GM12878 (cell line): ENCODE measurements at regions not wholly inside any gene's neighbourhood (a gene's known extent, or its start where the extent isn't known, plus 50 kb on each side); places are given as distances from the start of the nearest gene placed in this dataset.

ENCODE experiments used
- CHD4 ChIP-seq: fragments of 200-600 bp; sonication (generic); IDR thresholded peaks from 2 replicates; pipeline ENCODE4 v1.6.1; 2016; ENCODE audit warnings: mild to moderate bottlenecking
- KDM1A ChIP-seq: fragments of 200-600 bp; sonication (generic); IDR thresholded peaks from 2 replicates; pipeline ENCODE4 v1.6.1; 2016; ENCODE audit warnings: borderline replicate concordance
- NRF1 ChIP-seq: conservative IDR thresholded peaks from 2 replicates; pipeline ENCODE4 v1.6.1; 2011; ENCODE audit warnings: mild to moderate bottlenecking, low read depth, low read length, improper control_type of control experiment
- POLR2A ChIP-seq: IDR thresholded peaks from 2 replicates; pipeline ENCODE4 v1.6.1; 2011; ENCODE audit warnings: low read depth, mild to moderate bottlenecking, low read length
- POLR2AphosphoS5 ChIP-seq: IDR thresholded peaks from 2 replicates; pipeline ENCODE4 v1.6.1; 2011; ENCODE audit warnings: mild to moderate bottlenecking, low read length, inconsistent platforms
- RFX5 ChIP-seq: IDR thresholded peaks from 2 replicates; pipeline ENCODE4 v1.6.1; 2011; ENCODE audit warnings: low read depth, low read length, improper control_type of control experiment
- SMC3 ChIP-seq: IDR thresholded peaks from 2 replicates; pipeline ENCODE4 v1.6.1; 2011; ENCODE audit warnings: low read length, improper control_type of control experiment, borderline replicate concordance
- TCF12 ChIP-seq: IDR thresholded peaks from 2 replicates; pipeline ENCODE4 v1.6.1; 2011; ENCODE audit warnings: low read depth, mild to moderate bottlenecking, low read length
- TF ChIP-seq, protein P1 (sequence below): IDR thresholded peaks from 2 replicates; pipeline ENCODE4 v1.6.1; 2012; ENCODE audit warnings: mild to moderate bottlenecking, low read depth, low read length
- TF ChIP-seq, protein P2 (sequence below), 3 experiments: IDR thresholded peaks in 2 of 3; conservative IDR thresholded peaks in 1 of 3; 2 replicates each; pipeline ENCODE4 v1.5.1; 2011; ENCODE audit warnings: low read depth in 3 of 3, low read length in 3 of 3, mild to moderate bottlenecking in 3 of 3, control low read depth in 2 of 3, moderate library complexity in 2 of 3, inconsistent platforms in 1 of 3, mixed read lengths in 1 of 3; ENCODE audit not compliant: control insufficient read depth in 2 of 3, insufficient read depth in 1 of 3; ENCODE audit errors: extremely low read depth in 1 of 3

DNA sequence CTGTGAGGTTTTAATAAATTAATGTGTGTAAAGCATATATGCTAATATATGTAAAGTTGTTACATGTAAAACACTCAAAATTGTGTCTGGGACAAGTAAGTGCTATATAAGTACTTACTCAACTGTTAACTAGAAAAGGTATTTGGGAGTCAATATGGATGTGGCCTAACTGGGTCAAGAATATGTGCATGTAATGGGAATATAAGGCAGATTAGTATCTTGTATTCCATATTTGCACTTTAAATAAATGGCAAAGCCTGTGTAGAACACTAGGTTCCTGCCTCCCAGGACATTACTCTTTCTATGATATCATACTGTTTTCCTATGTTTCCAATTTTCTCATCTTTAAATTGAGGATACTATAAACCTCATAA lies 270.6 kb downstream of the FBXO8 start:
- no peak for TF ChIP-seq KDM1A
- TF ChIP-seq POLR2A, result no peak
- TF ChIP-seq, protein P1, sequence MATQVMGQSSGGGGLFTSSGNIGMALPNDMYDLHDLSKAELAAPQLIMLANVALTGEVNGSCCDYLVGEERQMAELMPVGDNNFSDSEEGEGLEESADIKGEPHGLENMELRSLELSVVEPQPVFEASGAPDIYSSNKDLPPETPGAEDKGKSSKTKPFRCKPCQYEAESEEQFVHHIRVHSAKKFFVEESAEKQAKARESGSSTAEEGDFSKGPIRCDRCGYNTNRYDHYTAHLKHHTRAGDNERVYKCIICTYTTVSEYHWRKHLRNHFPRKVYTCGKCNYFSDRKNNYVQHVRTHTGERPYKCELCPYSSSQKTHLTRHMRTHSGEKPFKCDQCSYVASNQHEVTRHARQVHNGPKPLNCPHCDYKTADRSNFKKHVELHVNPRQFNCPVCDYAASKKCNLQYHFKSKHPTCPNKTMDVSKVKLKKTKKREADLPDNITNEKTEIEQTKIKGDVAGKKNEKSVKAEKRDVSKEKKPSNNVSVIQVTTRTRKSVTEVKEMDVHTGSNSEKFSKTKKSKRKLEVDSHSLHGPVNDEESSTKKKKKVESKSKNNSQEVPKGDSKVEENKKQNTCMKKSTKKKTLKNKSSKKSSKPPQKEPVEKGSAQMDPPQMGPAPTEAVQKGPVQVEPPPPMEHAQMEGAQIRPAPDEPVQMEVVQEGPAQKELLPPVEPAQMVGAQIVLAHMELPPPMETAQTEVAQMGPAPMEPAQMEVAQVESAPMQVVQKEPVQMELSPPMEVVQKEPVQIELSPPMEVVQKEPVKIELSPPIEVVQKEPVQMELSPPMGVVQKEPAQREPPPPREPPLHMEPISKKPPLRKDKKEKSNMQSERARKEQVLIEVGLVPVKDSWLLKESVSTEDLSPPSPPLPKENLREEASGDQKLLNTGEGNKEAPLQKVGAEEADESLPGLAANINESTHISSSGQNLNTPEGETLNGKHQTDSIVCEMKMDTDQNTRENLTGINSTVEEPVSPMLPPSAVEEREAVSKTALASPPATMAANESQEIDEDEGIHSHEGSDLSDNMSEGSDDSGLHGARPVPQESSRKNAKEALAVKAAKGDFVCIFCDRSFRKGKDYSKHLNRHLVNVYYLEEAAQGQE, result no peak
- TF ChIP-seq SMC3, result no peak
- TF ChIP-seq, protein P2, sequence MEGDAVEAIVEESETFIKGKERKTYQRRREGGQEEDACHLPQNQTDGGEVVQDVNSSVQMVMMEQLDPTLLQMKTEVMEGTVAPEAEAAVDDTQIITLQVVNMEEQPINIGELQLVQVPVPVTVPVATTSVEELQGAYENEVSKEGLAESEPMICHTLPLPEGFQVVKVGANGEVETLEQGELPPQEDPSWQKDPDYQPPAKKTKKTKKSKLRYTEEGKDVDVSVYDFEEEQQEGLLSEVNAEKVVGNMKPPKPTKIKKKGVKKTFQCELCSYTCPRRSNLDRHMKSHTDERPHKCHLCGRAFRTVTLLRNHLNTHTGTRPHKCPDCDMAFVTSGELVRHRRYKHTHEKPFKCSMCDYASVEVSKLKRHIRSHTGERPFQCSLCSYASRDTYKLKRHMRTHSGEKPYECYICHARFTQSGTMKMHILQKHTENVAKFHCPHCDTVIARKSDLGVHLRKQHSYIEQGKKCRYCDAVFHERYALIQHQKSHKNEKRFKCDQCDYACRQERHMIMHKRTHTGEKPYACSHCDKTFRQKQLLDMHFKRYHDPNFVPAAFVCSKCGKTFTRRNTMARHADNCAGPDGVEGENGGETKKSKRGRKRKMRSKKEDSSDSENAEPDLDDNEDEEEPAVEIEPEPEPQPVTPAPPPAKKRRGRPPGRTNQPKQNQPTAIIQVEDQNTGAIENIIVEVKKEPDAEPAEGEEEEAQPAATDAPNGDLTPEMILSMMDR (IDR thresholded peaks at IDR 0.05 in 2 of 3, conservative IDR thresholded peaks at IDR 0.05 in 1 of 3; ENCODE audit: control insufficient read depth in 2 of 3, extremely low read depth in 1 of 3, insufficient read depth in 1 of 3, low read depth in 3 of 3, low read length in 3 of 3), result no peak
- TF ChIP-seq POLR2AphosphoS5, result no peak
- TF ChIP-seq NRF1, result no peak
- no peak for TF ChIP-seq TCF12
- no peak for TF ChIP-seq CHD4
- no peak for TF ChIP-seq RFX5
